GM19397 (cell line): ENCODE measurements at regions not wholly inside any gene's neighbourhood (a gene's known extent, or its start where the extent isn't known, plus 50 kb on each side); places are given as distances from the start of the nearest gene placed in this dataset.

Experiments used
- ATAC-seq: cut with Tn5 transposase; IDR thresholded peaks from one replicate; pipeline ENCODE4 v1.9.1; 2021; ENCODE audit warnings: mild to moderate bottlenecking, moderate library complexity; ENCODE audit not compliant: unreplicated experiment

DNA sequence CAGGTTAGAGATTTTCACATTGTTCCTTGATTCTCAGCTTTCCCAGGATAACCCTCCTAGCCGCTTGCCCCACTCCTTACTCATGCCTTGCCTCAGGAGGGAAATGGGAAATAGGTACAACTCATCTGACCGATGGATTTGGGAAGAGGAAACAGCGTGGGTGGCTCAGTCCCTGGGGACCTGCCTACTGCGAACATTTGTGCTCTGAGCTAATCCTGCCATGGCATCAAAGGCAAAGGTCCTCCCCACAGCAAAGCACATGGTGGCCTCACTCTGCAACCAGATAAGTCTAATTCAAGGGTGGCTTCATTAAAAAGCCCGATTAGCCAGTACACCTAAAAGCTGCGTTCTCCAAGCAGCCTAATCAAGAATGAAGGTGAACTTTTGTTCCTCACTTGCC, 82.4 kb upstream of the ADRA1B start:
- no peak for ATAC-seq

DNA sequence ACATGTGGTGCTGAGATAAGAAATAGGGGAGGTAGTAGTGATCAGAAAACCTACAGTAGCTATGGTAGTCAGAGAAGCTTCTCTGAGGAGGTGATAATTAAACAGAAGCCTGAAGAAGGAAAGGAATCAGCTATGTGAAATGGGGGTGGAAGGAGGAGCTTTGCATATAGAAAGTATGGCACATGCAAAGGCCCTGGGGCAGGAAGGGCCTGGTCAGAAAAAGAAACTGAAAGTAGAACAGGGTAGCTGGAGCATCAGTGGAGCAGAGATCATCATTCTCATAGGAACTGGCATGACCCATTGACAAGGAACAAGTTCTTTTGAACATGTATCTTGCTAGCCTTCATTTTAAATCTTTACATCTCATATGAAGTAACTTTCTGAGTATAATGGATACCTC, 80.7 kb upstream of the ADRA1B start:
- ATAC-seq, result no peak

DNA sequence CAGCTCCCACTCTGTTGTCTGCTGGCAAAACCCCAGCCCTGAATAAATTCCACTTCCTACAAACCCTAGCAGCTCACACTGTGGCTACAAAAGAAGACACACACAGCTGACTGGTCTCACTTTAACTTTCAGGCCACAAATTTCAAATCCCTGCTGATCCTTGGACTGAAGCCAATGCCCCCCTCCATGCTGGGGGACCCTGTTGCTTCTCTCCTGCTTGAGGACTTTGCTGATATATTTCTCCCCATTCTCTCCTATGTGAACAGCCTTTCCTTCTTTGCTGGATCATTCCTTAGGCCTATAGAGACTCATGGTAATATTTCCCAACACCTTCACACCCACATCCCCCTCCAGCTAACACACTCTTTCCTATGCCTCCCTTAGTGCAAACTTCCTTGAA, 79.6 kb upstream of the ADRA1B start:
- no peak for ATAC-seq

DNA sequence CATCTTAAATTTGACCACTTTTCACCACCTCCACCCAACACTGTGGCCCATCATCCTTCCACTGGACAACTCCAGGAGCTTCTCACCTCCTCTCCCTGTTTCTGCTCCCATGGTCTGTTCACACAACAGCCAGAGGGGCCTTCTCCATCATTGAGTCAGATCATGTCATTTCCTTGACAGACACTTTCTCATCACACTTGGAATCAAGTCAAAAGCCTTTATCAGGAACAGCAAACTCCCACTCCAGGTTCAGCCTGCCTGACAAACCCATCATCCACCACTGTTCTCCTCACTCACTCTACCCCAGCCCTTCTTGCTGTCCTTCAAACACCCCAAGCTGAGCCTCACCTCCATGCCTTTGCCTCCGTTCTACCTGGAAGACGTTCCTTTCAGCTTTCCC, 78.4 kb upstream of the ADRA1B start:
- no peak for ATAC-seq

DNA sequence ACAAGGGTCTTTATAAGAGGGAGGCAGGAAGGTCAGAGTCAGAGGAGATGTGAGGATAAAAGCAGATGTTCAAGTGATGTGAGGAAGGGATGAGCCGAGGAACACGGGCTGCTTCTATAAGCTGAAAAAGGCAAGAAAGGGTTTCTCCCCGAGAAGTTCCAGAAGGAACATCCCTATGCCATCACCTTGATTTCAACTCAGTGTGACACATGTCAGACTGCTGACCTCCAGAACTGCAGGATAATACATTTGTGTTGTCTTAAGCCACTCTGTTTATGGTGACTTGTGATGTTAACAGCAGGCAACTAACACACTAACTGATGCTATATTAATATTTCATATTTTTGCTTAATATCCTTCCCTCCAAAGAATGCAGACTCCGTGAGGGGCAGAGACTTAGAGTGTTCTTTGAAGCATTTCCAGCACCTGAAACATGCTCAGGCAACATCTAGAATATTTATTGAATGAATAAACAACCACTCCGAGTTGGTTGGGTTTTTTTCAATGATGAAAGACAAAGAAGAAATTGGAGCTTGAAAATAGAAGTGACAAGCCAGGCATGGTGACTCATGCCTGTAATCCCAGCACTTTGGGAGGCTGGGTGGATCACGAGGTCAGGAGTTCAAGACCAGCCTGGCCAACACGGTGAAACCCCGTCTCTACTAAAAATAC, 77.6 kb upstream of the ADRA1B start:
- ATAC-seq, result no peak

DNA sequence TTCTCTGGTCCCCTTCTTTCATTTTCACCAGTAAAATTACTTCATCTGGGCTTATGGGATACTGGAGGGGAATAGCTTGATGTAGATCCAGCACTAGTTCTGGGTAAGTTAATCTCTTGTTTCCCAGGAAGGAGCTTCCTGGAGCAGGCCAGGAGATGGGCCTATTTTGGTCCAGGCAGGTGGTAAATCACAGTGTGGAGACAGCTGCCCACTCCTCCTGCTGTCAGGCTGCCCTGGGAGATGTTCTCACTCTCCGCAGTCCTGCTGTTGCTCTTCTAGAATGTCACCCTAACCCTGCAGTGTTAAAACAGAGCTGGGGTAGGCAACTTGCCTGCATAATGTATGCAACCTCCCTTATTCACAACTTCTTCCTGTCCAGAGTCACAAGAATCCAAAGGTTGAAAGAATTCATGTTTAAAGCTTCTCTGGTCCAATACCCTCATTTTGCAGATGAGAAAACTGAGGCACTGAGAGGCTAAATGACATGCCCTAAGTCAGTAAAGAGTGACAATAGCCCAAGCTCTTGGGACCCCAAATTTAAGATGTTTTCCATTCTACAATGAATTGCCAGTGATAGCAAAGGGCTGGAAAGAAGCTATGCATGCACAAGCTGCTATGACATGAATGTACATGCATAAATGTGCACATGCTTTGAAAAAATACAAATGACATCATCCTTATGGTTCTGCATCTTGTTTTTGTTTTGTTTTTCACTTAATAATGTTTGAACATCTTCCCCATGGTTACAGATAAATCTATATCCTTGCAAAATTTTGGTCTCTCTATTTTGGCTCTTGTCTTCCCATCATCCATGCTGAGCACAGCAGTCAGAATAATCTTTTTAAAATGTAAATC, 71.8 kb upstream of the ADRA1B start:
- ATAC-seq, result no peak

DNA sequence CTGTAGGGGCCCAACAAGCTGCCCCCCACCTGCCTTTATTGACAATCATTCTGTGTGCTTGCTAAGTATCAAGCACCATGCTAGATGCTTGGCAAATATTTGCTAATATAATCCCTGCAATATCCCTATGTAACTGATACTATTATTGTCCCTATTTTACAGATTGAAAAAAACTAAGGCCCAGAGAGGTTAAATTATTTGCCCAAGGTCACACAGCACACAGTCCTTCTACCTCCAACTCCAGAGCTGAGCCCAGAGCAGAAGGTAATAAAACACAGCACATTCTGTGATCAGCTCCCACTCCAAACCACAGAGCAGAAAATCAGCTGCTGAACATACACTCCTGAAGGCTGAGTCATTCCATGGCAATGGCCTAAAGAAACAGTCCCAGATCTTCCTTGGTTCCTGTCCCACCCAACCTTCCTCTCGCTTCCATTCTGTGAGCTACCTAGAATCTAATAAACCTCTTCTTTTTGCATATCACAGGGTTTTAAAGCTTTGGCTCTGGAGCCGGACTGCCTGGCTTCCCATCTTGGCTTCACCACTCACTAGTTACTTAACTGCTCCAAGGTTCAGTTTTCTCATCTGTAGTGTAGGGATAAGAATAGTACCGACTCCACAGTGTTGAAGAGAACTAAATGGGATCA, 66.7 kb upstream of the ADRA1B start:
- no peak for ATAC-seq

DNA sequence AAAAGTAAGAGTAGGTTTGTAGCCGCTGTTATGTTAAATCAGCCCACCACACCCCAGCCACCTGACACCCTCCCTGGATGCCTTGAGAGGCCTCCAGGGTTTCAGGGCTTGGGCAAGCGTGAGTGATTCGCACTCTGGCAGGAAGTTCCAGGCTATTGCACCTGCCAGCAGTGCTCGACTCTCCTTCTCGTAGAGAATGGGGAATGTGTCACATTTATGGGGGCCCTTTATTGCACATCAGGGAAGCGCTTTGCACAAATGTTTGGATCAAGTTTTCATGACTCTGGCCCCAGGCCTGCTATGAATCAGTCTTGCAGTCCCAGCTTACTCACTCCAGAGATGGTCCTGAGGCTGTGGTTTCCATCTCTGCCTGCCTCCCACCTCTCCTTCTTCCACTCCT, 66.1 kb upstream of the ADRA1B start:
- no peak for ATAC-seq

DNA sequence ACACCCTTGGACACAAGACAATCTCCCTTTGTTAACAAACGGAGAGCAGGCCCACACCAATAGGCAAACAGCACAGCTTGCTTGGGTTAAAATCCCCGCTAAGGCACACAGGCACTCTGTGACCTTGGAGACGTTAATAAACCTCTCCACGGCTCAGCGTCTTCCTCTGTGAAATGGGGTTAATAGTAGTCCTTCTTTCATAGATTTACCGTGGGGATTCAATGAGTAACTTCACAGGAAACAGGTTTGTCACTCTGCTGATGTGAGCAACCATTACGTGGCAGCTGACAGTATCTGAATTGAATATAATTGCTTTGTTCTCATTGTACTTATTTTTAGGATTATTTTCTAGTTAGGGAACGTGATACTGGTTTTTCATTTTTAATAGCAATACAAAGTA, 65.2 kb upstream of the ADRA1B start:
- no peak for ATAC-seq

DNA sequence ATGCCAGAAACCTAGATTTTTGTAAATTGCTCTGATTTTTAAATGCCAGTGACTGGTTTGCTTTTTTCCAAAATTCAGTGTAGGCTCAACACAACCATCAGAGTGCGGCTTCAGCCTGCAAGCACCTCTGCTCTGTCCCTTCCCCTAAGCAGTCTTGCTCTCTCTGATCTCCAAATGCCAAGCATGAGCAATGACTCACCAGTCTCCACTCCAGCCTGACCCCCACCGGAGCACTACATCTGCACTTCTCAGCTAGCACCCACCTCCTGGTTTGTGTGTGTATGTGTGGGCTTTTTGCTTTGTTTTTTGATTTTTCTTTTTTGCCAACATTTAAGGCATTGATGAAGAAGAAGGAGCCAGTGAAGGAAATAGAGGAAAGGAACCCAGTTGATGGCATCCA, 61.4 kb upstream of the ADRA1B start:
- ATAC-seq, result no peak

DNA sequence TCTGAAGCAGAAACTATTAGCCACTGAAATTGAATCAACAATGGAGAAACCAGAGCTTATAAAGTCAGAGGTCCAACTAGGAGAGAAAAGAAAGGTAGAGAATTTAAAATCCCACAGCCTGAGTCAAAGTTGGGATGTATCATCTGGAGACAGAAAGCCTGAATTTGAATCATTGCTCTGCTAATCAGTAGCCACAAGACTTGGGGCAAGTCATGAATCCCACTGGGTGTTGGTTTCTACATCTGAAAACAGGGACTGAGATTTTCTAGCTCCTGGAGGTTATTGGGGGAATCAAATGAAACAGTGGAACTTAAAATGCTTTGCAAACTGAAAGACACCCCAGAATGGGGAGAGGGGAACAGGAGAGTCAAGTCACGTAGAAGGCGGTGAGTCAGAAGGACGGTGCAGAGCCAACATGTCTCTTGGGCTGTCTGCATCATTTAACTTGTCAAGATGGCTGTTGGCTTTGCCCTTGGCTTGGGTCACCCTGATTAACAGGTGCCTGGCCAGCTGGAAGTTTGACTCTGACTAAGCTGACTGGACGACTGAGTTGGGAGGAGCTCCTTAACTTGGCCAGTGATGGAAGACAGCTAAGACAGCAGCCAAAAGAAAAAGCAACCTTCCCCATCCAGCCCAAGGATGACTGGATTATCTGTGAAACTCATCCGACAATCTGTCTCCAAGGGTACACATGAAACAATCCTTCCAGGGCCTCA, 60.6 kb upstream of the ADRA1B start:
- ATAC-seq, result no peak

DNA sequence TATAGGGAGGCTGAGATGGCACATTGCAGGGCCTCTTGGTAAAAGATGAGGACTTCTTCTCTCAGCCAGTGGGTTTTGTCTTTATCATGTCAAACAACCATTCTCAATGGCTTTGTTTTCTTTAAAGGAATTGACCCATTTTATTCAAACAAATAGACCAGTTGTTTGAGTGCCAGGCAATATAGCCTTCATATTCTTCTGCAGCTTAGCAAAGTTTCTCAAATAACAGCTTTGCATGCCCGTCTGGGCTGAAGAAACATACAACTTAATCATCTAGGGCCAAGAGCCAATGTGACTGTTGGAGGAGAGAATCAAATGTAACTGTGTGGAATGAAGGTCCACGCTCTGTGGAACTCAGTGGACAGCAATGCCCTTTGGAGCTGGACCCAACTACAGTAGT, 57.4 kb upstream of the ADRA1B start:
- ATAC-seq, result no peak

DNA sequence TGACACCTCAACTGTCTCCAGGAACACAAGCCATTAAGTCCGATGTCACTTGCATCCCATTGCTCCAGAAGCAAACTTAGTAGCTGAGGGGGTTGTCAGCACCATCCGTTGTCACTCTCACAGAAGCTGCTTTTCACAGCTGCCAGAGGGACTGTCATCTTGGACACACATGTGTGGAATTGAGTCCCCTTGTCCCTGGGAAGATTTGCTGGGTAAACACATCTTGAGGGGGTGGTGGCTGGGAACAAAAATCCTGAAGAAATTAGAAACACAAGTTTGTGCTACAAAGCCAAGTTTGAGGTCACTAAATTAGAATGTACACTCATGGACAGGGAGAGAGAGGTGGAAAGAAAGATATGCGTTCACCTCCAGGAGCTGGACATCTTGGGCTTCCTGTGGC, 55.2 kb upstream of the ADRA1B start:
- ATAC-seq, result no peak

DNA sequence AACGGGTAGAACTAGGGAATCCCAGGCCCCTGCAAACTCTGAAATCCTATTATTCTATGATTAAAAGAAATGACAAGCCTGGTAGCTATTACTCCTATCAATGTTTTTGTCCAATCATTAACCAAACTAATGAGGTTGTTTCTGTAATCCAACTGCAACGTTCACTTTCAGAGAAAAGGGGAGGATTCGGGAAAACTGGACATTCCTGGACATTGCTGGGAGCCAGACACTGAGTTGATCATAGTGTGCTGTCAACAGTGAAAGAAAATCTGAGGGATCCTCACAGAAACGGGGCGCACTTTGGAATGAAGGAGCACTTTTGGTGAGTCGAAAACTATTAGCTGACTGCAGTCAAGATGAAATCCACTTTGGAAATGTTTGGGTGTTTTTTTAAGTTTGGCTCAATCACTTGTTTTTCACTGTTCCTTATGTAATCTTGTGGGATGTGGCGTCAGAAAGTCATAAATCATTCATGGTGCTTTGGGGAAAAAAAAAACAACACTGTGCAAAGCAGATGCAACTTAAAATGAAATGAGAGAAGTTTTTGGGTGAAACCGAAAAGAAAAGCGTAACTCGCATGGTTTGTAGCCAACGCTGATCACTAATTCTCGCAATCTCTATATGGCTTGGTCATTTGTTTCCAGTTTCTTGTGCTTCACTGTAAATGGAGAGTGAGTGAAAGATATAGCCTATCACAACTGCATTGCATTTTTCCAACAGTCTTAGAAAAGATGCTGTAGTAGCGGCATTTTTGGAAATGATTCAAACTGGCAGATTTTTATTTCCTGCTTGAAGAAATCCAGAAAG, 51.2 kb upstream of the ADRA1B start:
- ATAC-seq, result no peak

DNA sequence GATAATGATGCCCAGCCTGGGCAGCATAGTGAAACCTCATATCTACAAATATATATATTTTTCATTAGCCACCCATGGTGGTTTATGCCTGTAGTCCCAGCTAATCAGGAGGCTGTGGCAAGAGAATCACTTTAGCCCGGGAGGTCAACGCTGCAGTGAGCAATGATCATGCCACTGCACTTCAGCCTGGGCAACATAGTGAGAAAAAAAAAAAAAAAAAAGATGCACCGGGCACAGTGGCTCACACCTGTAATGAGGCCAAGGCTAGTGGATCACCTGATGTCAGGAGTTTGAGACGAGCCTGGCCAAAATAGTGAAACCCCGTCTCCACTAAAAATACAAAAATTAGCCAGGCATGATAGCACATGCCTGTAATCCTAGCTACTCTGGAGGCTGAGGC, 50.2 kb upstream of the ADRA1B start:
- no peak for ATAC-seq
